ENCODE measurements at regions not wholly inside any gene's neighbourhood (a gene's known extent, or its start where the extent isn't known, plus 50 kb on each side); places are given as distances from the start of the nearest gene placed in this dataset.
"Not testable (repeated sequence)": the region's sequence is repeated elsewhere in the genome, so short reads cannot be mapped to it uniquely, and the experiment has no call there.

GRCh38 chr7:76959573-76960399 is 72.4 kb downstream of the SPDYE17 start:
- H3K36me3 ChIP-seq (ENCODE audit: control insufficient read depth, insufficient read depth, low read length); H3K14ac ChIP-seq (replicated peaks; ENCODE audit: low read depth, low read length); H4K91ac ChIP-seq (ENCODE audit: insufficient read depth, low read depth, low read length); H3K4ac ChIP-seq (ENCODE audit: low read depth, low read length); dilution Hi-C loops (cut with HindIII; ENCODE audit: low sequenced_read_pairs, unreplicated experiment); BruUV-seq (replicated peaks); H2BK120ac ChIP-seq (ENCODE audit: low read depth, low read length); H3K18ac ChIP-seq (ENCODE audit: low read depth, low read length); H2BK20ac ChIP-seq (ENCODE audit: low read depth, low read length); DNase-seq; in situ Hi-C loops (cut with MboI; ENCODE audit: low sequenced_read_pairs); H2BK15ac ChIP-seq (ENCODE audit: low read depth, low read length); H2BK5ac ChIP-seq (ENCODE audit: low read depth, low read length, poor library complexity, severe bottlenecking); H2AFZ ChIP-seq (replicated peaks; ENCODE audit: low read length, poor library complexity); H3K9me1 ChIP-seq (ENCODE audit: insufficient read depth, low read length); H3K9me3 ChIP-seq (ENCODE audit: control insufficient read depth, insufficient read depth, low read length); H3K79me1 ChIP-seq (ENCODE audit: low read depth in 1 of 2, low read length in 2 of 2); H3K4me1 ChIP-seq (ENCODE audit: control insufficient read depth, insufficient read depth, low read length); intact Hi-C loops (cut with micrococcal nuclease); H3K9ac ChIP-seq (ENCODE audit: low read depth, low read length); H3K27me3 ChIP-seq (ENCODE audit: control insufficient read depth, insufficient read depth, low read length); H2AK9ac ChIP-seq (replicated peaks; ENCODE audit: low read depth, low read length, poor library complexity); H3K56ac ChIP-seq (ENCODE audit: extremely low read depth, insufficient read depth, low read length); POLR2A ChIA-PET (ENCODE audit: unreplicated experiment); CTCF ChIA-PET; H4K8ac ChIP-seq (ENCODE audit: low read depth in 2 of 2, low read length in 2 of 2); H4K5ac ChIP-seq (ENCODE audit: low read depth, low read length); H3K23ac ChIP-seq (ENCODE audit: low read depth, low read length); H3K4me2 ChIP-seq (ENCODE audit: low read depth, low read length); H4K20me1 ChIP-seq (ENCODE audit: insufficient read depth, low read length); H2AK5ac ChIP-seq (ENCODE audit: low read depth, low read length): not testable (repeated sequence)
- no CpG with 5 or more reads among the region's 69 CpGs for WGBS, 2 experiments (ENCODE audit: extremely low coverage in 2 of 2, insufficient read length in 1 of 2)
- Histone ChIP-seq H3K27ac (ENCODE audit: insufficient read depth, low read length) (peak overlapping the region; percentile 59; the same call in 1 of the 2 replicates), H3K4me3 (ENCODE audit: insufficient read depth, low read depth, low read length) (peak overlapping the region; percentile 59)
- ATAC-seq (ENCODE audit: low read depth), result peak; percentile 96

GRCh38 chr7:76956531-76956930 is 75.6 kb downstream of the SPDYE17 start:
- H3K23ac ChIP-seq (ENCODE audit: low read depth, low read length); H3K4me3 ChIP-seq (ENCODE audit: insufficient read depth, low read depth, low read length); H3K79me1 ChIP-seq (ENCODE audit: low read depth in 1 of 2, low read length in 2 of 2); H3K36me3 ChIP-seq (ENCODE audit: control insufficient read depth, insufficient read depth, low read length); dilution Hi-C loops (cut with HindIII; ENCODE audit: low sequenced_read_pairs, unreplicated experiment); H3K9me3 ChIP-seq (ENCODE audit: control insufficient read depth, insufficient read depth, low read length); H2BK20ac ChIP-seq (ENCODE audit: low read depth, low read length); H4K91ac ChIP-seq (ENCODE audit: insufficient read depth, low read depth, low read length); in situ Hi-C loops (cut with MboI; ENCODE audit: low sequenced_read_pairs); H3K4me1 ChIP-seq (ENCODE audit: control insufficient read depth, insufficient read depth, low read length); BruUV-seq (replicated peaks); H3K18ac ChIP-seq (ENCODE audit: low read depth, low read length); H2BK120ac ChIP-seq (ENCODE audit: low read depth, low read length); H3K9ac ChIP-seq (ENCODE audit: low read depth, low read length); POLR2A ChIA-PET (ENCODE audit: unreplicated experiment); H3K14ac ChIP-seq (replicated peaks; ENCODE audit: low read depth, low read length); H2BK5ac ChIP-seq (ENCODE audit: low read depth, low read length, poor library complexity, severe bottlenecking); DNase-seq; H2AFZ ChIP-seq (replicated peaks; ENCODE audit: low read length, poor library complexity); H3K27ac ChIP-seq (ENCODE audit: insufficient read depth, low read length); H3K4me2 ChIP-seq (ENCODE audit: low read depth, low read length); ATAC-seq (ENCODE audit: low read depth); intact Hi-C loops (cut with micrococcal nuclease); H3K56ac ChIP-seq (ENCODE audit: extremely low read depth, insufficient read depth, low read length); H3K9me1 ChIP-seq (ENCODE audit: insufficient read depth, low read length); CTCF ChIA-PET; H2AK9ac ChIP-seq (replicated peaks; ENCODE audit: low read depth, low read length, poor library complexity); H4K20me1 ChIP-seq (ENCODE audit: insufficient read depth, low read length); H4K8ac ChIP-seq (ENCODE audit: low read depth in 2 of 2, low read length in 2 of 2); H2AK5ac ChIP-seq (ENCODE audit: low read depth, low read length); H3K4ac ChIP-seq (ENCODE audit: low read depth, low read length); H4K5ac ChIP-seq (ENCODE audit: low read depth, low read length); H3K27me3 ChIP-seq (ENCODE audit: control insufficient read depth, insufficient read depth, low read length); H2BK15ac ChIP-seq (ENCODE audit: low read depth, low read length): not testable (repeated sequence)
- no CpG with 5 or more reads among the region's 5 CpGs for WGBS, 2 experiments (ENCODE audit: extremely low coverage in 2 of 2, insufficient read length in 1 of 2)

Data from IMR-90 (cell line).